Epidermal melanocyte (primary cell): ENCODE measurements at regions not wholly inside any gene's neighbourhood (a gene's known extent, or its start where the extent isn't known, plus 50 kb on each side); places are given as distances from the start of the nearest gene placed in this dataset.

Experiments
- DNase-seq: peaks from one replicate; pipeline ENCODE4 v3.0.0; 2011; ENCODE audit warnings: low spot score; ENCODE audit not compliant: insufficient read length

GRCh38 chr15:69973102-69973714 lies 124.5 kb downstream of the TLE3 start:
- no peak for DNase-seq

DNA sequence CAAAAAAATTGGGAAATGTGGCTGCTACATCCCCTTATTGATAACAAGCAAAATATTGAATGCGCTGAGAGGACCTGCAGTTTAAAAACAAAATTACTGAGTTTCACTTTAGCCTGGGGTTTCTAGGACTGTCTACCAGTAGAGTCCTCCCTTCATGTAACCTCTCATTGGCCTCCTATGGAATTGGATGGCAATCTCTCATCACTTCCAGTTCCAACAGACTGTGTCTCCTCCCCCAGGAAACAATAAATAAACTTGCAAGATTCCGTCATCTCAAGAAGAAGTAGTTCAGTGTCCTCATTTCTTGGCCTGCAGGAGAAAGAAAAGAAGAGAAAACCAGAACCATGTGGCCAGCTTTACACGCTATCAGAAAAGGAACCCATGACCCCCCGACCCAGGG lies 123.8 kb downstream of the TLE3 start:
- DNase-seq, result no peak

DNA sequence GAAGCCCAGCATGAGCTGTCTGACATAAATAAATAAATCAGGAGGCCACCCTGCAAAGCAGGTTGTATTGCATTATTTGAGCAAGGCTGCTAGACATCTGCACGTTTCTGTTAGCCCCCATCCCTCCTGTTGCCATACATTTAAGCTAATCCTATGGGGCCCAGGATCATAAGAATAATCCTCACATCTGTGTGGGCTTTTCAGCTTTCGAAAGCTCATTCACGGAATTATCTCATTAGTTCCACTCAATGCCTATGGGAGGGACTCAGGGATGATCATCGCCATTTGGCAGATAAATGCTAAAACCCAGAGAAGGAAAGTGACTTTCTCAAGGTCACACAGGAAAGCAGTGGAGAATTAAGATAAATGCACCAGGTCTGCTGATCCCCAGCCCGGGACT lies 123.4 kb downstream of the TLE3 start:
- DNase-seq, result no peak

DNA sequence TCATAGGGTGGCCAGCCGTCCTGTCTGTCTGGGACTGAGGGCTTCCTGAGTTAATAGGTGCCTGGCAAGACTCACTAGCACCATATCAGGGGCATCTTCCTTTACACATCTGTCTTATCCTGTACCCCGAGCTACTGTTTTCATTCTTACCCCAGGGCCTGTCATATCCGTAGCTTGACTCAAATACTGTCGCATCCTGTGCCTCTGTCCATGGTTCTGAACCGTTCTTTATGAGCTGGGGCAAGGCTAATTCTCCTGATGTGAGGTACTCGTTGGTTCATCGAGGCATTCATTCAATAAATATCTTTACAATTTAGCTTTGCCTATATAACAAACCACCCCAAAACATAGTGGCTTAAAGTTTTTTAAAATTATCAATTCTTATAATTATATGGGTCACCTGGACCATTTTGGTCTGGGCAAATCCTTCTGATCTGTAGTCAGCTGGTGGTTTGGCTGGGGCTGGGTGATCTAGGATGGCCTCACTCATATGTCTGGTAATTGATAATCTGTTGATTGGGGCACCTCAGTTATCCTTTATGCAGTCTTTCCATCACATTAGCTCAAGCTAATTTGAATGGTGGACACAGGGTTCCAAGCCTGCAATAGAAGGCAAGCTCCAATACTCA lies 121.2 kb downstream of the TLE3 start:
- DNase-seq, result no peak

- no peak for DNase-seq
Measured at GRCh38 chr15:69978603-69979002, 119.1 kb downstream of the TLE3 start.

DNA sequence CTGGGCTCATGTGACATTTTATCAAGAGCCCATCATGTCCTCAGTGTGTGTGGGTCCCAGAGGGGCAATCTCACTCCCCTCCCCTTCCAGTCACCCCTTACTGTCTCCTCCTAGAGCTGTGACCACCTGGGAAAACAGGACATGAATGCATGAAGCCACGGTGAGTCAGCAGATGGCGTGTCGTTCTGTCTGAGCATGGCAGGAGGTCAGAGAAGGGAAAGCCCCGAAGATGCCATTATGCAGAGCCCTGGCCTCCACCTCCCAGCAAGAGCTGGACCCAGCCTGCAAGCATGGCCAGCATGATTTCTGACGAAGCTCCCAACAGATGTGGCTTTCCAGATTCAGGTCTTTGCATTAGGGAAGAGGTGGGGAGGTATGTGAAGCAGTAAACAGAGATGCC lies 118.5 kb downstream of the TLE3 start:
- no peak for DNase-seq

GRCh38 chr15:69979783-69980182 lies 117.9 kb downstream of the TLE3 start:
- no peak for DNase-seq

DNA sequence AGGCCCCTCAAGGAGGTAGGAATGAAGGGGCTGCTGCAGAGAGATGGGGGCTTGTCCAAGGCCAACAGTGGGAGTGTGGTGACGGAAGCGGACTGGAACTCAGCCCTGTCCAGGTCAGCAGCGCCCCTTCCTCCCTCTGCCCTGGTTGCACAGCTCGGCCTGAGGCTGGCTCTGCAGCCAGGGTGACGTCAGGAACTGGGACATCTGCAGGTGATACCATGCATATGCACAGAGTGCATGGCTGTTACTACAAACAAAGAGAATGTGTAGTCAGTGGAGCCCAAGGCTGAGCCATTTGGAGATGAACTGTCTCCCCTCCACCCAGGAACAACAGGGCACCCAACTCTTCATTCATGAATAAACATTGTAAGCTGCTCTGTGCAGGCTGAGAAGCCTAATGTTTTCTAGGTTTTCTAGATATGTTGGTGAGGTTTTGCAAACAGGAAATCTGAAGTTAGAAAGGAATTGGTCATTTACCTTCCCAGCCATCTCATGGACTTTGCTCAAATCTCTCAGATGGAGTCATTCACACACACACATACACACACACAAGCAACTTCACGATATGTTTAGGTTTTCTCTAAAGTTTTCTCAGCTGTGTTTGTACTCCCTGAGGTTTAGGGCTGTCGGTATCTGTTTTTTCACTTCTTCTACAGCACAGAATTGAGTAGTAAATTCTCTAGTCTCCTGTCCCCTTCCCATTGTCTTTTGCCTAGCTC lies 117.2 kb downstream of the TLE3 start:
- DNase-seq, result no peak

DNA sequence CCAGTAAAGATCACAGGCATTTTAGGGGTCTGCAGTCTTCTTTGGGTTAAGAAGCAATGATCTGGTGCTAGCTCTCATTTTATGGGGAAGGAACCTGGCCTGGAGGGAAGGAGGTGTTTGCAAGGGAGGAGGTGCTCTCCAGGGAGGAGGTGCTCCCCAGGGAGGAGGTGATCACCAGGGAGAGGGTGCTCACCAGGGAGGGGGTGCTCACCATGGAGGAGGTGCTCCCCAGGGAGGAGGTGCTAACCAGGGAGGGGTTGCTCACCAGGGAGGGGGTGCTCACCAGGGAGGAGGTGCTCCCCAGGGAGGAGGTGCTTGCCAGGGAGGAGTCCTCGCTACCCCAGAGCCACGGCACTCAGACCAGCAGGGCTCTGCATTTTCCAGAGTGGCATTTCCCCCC lies 115.7 kb downstream of the TLE3 start:
- DNase-seq, result no peak

DNA sequence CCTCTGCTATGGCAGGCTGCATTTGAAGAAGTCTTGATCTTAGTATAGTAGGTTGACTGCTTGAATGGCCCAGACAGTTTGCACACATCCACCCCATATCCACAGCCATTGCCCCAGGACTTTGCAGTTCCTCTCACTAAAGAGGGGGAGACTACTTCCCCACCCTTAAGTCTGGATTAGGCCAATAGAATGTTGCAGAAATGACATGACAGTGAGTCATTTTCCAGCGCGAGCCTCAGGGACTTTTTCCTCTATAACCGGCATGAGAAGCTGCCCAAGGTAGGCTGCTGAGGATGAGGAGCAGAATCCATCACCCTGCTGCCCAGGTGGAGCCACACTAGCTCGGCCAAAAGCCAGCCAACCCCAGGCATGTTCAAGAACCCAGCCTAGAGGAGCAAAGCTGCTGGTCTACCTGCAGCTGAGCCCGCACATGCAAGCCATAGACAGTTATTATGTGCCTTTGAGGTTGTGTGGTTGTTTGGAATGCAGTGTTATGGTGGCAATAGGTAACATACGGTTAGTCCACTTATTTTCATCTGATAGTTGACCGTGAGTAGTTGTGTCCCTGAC lies 113.9 kb downstream of the TLE3 start:
- DNase-seq, result no peak

GRCh38 chr15:69987492-69988489 lies 109.9 kb downstream of the TLE3 start:
- DNase-seq, result no peak

GRCh38 chr15:69988541-69989225 lies 109.0 kb downstream of the TLE3 start:
- DNase-seq, result no peak

DNA sequence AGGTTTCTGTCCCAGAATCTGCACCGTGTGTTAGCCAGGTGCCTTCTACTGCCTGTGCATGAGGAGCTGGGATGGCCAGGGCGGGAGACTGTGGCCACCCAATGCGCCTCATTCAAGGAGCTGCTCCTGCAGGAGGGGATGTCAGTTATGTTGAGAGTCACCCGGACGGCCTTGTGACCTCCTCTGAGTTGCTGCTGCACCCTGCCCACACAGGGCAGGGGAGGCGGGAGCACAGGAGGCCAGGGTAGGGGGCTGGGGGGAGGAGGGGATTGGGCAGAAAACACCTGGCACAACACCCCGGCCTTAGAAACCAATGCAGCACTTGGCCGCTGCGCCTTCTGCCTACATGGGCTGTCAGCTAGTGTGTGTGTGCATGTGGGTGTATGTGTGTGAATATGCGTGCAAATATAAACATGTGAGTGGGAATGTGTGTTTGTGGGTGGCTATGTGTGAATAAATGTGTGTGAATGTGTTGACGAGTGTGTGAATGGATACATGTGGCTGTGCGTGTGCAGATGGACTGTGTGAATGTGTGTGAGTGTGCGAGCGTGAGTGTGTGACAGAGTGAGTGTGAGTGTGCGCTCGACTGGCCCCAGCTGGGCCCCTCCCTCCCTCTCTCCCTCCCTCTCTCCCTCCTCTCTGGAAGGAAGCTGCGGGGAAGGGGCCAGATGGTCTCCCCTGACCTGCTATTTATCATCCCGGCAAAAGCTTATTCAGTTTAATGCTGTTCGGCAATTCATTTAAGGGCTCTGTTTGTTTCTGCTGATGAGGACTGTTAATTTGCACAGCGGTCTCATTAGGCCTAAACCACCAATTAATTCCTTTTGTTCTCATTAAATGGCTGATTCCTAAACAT lies 106.9 kb downstream of the TLE3 start:
- no peak for DNase-seq

GRCh38 chr15:69991551-69991980 lies 106.2 kb downstream of the TLE3 start:
- DNase-seq, result no peak

DNA sequence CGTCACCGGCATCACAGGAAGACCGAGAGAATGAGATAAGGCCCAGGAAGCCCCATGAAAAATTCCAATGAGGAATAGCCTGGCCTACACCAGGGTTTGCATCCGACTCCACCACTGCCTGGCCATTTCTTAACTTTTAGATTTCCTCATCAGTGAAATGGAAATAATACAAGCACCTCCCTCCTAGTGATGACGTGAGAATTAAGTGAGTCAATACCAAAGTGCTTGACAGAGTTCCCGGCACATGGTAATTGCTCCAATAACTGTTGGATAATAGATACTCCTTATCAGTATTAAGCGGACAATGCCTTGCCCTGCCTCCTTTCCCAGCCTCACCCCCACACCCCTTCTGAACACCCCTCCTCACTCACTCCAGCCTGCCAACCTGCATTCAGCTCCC lies 105.4 kb downstream of the TLE3 start:
- no peak for DNase-seq

GRCh38 chr15:69994429-69995205 lies 103.1 kb downstream of the TLE3 start:
- DNase-seq, result no peak

DNA sequence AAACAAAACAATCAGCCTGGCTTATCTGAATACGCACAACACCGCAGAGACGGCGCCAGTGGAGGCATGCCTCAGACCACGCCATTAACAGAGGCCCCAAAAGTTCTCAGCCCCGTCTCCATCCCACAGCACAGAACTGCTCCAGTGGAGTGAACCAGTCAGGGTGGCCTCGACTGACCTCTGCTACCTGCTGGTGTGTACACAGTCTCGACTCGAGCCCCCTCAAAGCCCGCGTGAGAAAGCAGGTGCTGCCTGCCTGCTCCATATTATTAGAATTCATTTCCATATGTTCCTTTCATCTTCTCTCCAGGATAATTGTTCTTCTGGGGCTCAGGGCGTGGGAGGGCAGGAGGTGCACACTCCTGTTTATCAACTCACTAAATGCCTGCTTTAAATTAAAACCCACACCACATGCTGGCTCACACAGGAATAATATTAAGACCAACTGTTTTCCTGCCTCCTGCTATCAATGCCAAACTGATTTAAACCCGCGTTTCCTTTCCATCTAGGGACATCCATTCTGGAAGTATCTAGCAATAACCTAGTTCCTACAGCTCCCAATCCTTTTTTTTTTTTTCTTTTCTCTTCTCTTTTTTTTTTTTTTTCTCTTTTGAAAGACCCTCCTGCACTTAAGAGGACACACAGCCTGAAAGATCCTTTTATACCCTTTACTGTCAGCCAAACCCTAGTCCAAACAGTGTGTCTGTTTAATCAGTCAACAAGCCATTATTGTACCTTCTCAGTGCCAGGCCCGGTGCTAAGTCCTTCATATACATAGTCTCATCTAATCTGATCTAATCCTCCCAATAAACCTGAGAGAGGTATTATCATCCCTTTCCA lies 101.2 kb downstream of the TLE3 start:
- DNase-seq, result no peak

GRCh38 chr15:69997161-69997485 lies 100.6 kb downstream of the TLE3 start:
- DNase-seq, result no peak
